PC-3 (cell line): ENCODE measurements at regions not wholly inside any gene's neighbourhood (a gene's known extent, or its start where the extent isn't known, plus 50 kb on each side); places are given as distances from the start of the nearest gene placed in this dataset.

Experiments used
- ATAC-seq: fragments of 200-7000 bp; cut with Tn5 transposase; 2 replicates; pipeline ENCODE4 v1.9.1; 2020; ENCODE audit warnings: mild to moderate bottlenecking, moderate library complexity
- BruUV-seq: library from RNA; stranded (reverse); fragments of 400-500 nt; replicated peaks from 2 replicates; lab custom pipeline; 2021; lab: Mats Ljungman, UMichigan
- CTCF ChIA-PET: fragments of 300-600 bp; sonication (Branson Sonifier 250); formaldehyde crosslinking; loops from one replicate; lab custom pipeline; 2022; ENCODE audit warnings: antibody characterized with exemption; lab: Charles Lee
- POLR2A ChIA-PET: fragments of 300-600 bp; sonication (Branson Sonifier 250); formaldehyde crosslinking; loops from one replicate; lab custom pipeline; 2022; ENCODE audit warnings: antibody characterized with exemption; ENCODE audit not compliant: unreplicated experiment; lab: Charles Lee
- DNase-seq: peaks from one replicate; pipeline ENCODE4 v3.0.0-alpha.2; 2015
- H2AFZ ChIP-seq: fragments of 300-600 bp; sonication (generic); 2 replicates; pipeline ENCODE4 v1.6.0; 2016; ENCODE audit warnings: antibody characterized with exemption, low read length
- H3F3A ChIP-seq: fragments of 300-600 bp; sonication (generic); one replicate; pipeline ENCODE4 v1.6.0; 2017; ENCODE audit warnings: antibody characterized with exemption, low read length, control low read depth, mild to moderate bottlenecking; ENCODE audit not compliant: unreplicated experiment
- H3K27ac ChIP-seq: fragments of 300-600 bp; sonication (generic); 2 replicates; pipeline ENCODE4 v1.5.1; 2016; ENCODE audit warnings: mild to moderate bottlenecking, low read length
- H3K27me3 ChIP-seq: fragments of 300-600 bp; sonication (generic); 2 replicates; pipeline ENCODE4 v1.6.1; 2016; ENCODE audit warnings: low read length, mixed read lengths
- H3K36me3 ChIP-seq: fragments of 300-600 bp; sonication (generic); 2 replicates; pipeline ENCODE4 v1.6.1; 2016; ENCODE audit warnings: low read depth, mixed run types, low read length, mixed read lengths
- H3K4me1 ChIP-seq: fragments of 300-600 bp; sonication (generic); 2 replicates; pipeline ENCODE4 v1.5.1; 2016; ENCODE audit warnings: low read length; ENCODE audit not compliant: insufficient read depth
- H3K4me2 ChIP-seq: fragments of 300-600 bp; sonication (generic); 2 replicates; pipeline ENCODE4 v1.6.0; 2016; ENCODE audit warnings: low read length
- H3K4me3 ChIP-seq: fragments of 300-600 bp; sonication (generic); 2 replicates; pipeline ENCODE4 v1.5.1; 2016; ENCODE audit warnings: mild to moderate bottlenecking, low read length, mixed read lengths
- H3K79me2 ChIP-seq: fragments of 300-600 bp; sonication (generic); 2 replicates; pipeline ENCODE4 v1.6.1; 2017; ENCODE audit warnings: low read length, mixed read lengths
- H3K9ac ChIP-seq: fragments of 300-600 bp; sonication (generic); 2 replicates; pipeline ENCODE4 v1.6.0; 2016; ENCODE audit warnings: mild to moderate bottlenecking, low read length
- H3K9me2 ChIP-seq: fragments of 300-600 bp; sonication (generic); replicated peaks from 2 replicates; pipeline ENCODE4 v1.6.1; 2016; ENCODE audit warnings: mixed run types, low read length, mixed read lengths
- H3K9me3 ChIP-seq: fragments of 300-600 bp; sonication (generic); 2 replicates; pipeline ENCODE4 v1.6.1; 2016; ENCODE audit warnings: low read length, mixed read lengths
- H4K20me1 ChIP-seq: fragments of 300-600 bp; sonication (generic); 2 replicates; pipeline ENCODE4 v1.6.1; 2016; ENCODE audit warnings: low read length, mixed read lengths
- CTCF ChIP-seq: fragments of 300-600 bp; sonication (generic); conservative IDR thresholded peaks from 2 replicates; pipeline ENCODE4 v1.5.1; 2017; ENCODE audit warnings: antibody characterized with exemption, low read depth, mild to moderate bottlenecking, low read length
- EZH2 ChIP-seq: fragments of 300-600 bp; sonication (generic); IDR thresholded peaks from one replicate; pipeline ENCODE4 v1.6.1; 2017; ENCODE audit warnings: antibody characterized with exemption, mild to moderate bottlenecking, low read length; ENCODE audit not compliant: unreplicated experiment
- EZH2phosphoT487 ChIP-seq: fragments of 300-600 bp; sonication (generic); IDR thresholded peaks from 2 replicates; pipeline ENCODE4 v1.6.1; 2018; ENCODE audit warnings: mild to moderate bottlenecking, antibody characterized with exemption, low read length, borderline replicate concordance
- intact Hi-C: fragments of 100-400 bp; cut with micrococcal nuclease; formaldehyde crosslinking; loops from 2 replicates; pipeline ENCODE4 v1.9.0; 2023

GRCh38 chr18:22278798-22279197, 109.4 kb downstream of the GATA6 start:
- ChIA-PET CTCF (no interaction called here), POLR2A (no interaction called here)
- Histone ChIP-seq H3K9me3 (no peaks in the 10 kb centered on the region), H3K9ac (no peak overlapping the region), H2AFZ (no peak overlapping the region), H3K36me3 (no peaks in the 10 kb centered on the region), H3K79me2 (no peaks in the 10 kb centered on the region), H3K4me3 (no peak overlapping the region), H3K27ac (no peak overlapping the region), H3K4me1 (peaks cover 19% of the 10 kb centered on the region), H3F3A (no peaks in the 10 kb centered on the region), H3K4me2 (no peak overlapping the region), H4K20me1 (no peaks in the 10 kb centered on the region), H3K9me2 (no peaks in the 10 kb centered on the region), H3K27me3 (no peaks in the 10 kb centered on the region)
- intact Hi-C loops: no loop called here
- no peak for TF ChIP-seq CTCF
- TF ChIP-seq EZH2: no peak
- no peak for TF ChIP-seq EZH2phosphoT487
- BruUV-seq: no TSS peak
- no peak for ATAC-seq
- DNase-seq: no peak

GRCh38 chr18:22277758-22278157, 108.4 kb downstream of the GATA6 start:
- no peak overlapping the region for H3K4me3 ChIP-seq
- H3K9me2 ChIP-seq: no peaks in the 10 kb centered on the region
- H3K9me3 ChIP-seq: no peaks in the 10 kb centered on the region
- H2AFZ ChIP-seq: no peak overlapping the region
- no TSS peak for BruUV-seq
- intact Hi-C loops: no loop called here
- CTCF ChIA-PET: no interaction called here
- ATAC-seq (no peak), DNase-seq (no peak)
- H3K4me2 ChIP-seq: no peak overlapping the region
- no peaks in the 10 kb centered on the region for H4K20me1 ChIP-seq
- H3K4me1 ChIP-seq: peaks cover 10% of the 10 kb centered on the region
- TF ChIP-seq EZH2phosphoT487 (no peak), CTCF (no peak), EZH2 (no peak)
- H3F3A ChIP-seq: no peaks in the 10 kb centered on the region
- no peak overlapping the region for H3K27ac ChIP-seq
- H3K36me3 ChIP-seq: no peaks in the 10 kb centered on the region
- H3K27me3 ChIP-seq: no peaks in the 10 kb centered on the region
- no peak overlapping the region for H3K9ac ChIP-seq
- POLR2A ChIA-PET: no interaction called here
- no peaks in the 10 kb centered on the region for H3K79me2 ChIP-seq

- intact Hi-C loops: no loop called here
- no peak overlapping the region for H3K4me3 ChIP-seq
- POLR2A ChIA-PET: interaction anchor here (0.6 kb wide), 1 partner anchor 70 kb away, joined by 3 read pairs; no protein-coding TSS in a partner anchor
- H3K27me3 ChIP-seq: no peaks in the 10 kb centered on the region
- ATAC-seq: no peak
- no peak overlapping the region for H3K4me2 ChIP-seq
- no peaks in the 10 kb centered on the region for H3F3A ChIP-seq
- H3K27ac ChIP-seq: no peak overlapping the region
- DNase-seq: no peak
- no peak overlapping the region for H3K9ac ChIP-seq
- H3K9me2 ChIP-seq: no peaks in the 10 kb centered on the region
- no peaks in the 10 kb centered on the region for H3K4me1 ChIP-seq
- H3K36me3 ChIP-seq: no peaks in the 10 kb centered on the region
- no peak overlapping the region for H2AFZ ChIP-seq
- CTCF ChIA-PET: no interaction called here
- BruUV-seq: no TSS peak
- no peaks in the 10 kb centered on the region for H3K79me2 ChIP-seq
- no peaks in the 10 kb centered on the region for H4K20me1 ChIP-seq
- H3K9me3 ChIP-seq: no peaks in the 10 kb centered on the region
- TF ChIP-seq EZH2phosphoT487 (no peak), EZH2 (no peak), CTCF (no peak)
These were observed 106.9 kb downstream of the GATA6 start for GRCh38 chr18:22276334-22276713.
